ENCODE measurements at regions not wholly inside any gene's neighbourhood (a gene's known extent, or its start where the extent isn't known, plus 50 kb on each side); places are given as distances from the start of the nearest gene placed in this dataset.
"Not testable (repeated sequence)": the region's sequence is repeated elsewhere in the genome, so short reads cannot be mapped to it uniquely, and the experiment has no call there.

DNA sequence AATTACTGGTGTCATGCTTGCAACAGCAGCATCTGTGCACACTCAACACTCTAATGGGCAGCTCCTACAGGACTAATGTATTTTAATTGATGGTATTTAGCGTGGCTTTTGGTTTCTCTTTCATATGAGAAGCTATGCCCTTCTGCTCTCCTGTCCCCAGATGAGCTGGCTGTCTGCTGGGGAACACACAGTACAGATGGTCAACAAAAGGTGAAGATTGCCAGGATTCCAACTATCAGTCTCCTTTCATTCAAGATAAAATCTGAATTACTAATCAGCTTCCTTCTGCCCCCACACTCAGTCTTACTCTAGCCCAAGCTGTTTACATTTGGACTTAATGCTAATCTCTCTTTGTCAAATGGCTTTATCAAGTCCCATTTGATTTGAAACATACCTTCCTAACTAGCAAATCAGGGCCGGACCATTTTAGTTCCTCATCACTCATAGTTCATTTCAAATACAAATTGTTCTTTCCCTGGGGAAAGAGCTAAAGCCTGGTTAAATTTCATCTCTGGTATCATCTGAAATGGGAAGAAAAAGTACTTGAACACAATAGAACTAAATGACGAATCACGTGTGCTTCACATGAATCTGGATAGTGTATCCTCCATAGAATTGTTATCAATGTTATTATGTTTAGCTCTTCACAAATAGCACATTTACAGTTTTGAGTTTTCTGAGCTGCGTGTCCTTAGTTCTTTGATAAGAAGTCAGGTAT lies 988.0 kb downstream of the PCDH17 start:
- no peak for DNase-seq (ENCODE audit: low read depth)

DNA sequence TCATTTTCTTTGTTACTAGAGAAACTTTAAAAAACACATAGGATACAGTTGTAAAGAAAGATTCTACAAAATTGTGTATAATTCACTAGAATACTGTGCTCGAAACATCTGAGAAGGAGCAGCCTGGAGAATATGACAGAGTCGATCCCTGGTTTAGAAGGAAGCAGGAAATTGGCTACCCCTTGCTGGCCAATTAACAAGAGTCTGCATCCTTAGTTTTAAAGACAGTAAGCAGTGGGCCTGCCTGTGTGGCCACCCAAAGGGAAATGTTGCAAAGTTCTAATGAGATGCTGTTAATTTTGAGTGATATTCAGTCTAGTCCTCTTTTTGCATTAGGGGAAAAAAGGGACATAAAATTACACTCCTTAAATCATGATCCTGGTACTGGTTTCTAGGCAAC lies 988.6 kb downstream of the PCDH17 start:
- no peak for DNase-seq (ENCODE audit: low read depth)

DNA sequence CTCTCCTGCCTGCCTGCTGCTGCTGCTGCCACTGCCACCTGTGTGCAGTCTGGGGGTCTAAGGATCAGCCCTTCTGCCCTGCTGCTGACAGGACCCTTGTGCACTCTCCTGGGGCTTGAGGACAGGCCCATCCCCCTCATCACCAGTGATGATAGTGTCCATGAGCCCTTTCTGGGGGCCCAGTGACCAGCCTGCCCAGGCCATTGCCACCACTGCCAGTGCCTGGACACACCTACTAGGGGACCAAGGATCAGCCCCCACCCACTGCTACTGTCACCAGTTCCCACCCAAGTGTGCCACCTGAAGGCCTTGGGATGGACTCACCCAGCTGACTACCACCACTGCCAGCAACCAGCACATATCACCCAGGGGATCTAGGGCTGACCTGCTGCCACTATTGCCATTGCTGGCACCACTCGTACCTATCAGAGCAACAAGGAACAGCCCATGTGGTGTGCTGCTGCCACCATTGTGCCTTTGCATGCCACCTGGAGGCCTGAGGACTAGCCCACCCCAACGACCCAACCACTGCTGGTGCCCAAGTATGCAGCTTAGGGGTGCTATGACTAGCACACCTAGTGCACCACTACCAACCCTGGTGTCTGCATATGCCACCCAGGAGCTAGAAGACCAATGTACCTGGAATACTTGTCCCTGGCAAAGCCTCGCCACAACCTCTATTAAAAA lies 994.3 kb downstream of the PCDH17 start:
- DNase-seq (ENCODE audit: low read depth): no peak

DNA sequence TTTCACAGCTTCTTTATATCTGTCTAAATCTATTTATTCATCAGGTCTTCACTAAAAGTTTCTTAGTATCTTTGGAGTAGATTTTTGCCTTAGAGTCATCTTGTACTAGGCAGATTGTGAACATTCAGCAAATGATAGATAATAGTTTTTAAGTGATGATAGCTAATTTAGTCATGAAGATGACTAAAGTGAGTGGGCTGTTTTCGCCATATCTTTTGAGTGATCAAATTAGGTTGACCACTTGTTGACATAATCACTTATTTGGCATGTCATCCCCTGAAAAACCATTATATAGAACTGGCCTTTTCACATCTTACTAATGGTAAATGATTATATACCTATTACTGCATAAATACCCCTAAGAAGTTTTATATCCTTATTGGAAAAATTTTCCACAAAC lies 999.2 kb downstream of the PCDH17 start:
- DNase-seq (ENCODE audit: low read depth): no peak

DNA sequence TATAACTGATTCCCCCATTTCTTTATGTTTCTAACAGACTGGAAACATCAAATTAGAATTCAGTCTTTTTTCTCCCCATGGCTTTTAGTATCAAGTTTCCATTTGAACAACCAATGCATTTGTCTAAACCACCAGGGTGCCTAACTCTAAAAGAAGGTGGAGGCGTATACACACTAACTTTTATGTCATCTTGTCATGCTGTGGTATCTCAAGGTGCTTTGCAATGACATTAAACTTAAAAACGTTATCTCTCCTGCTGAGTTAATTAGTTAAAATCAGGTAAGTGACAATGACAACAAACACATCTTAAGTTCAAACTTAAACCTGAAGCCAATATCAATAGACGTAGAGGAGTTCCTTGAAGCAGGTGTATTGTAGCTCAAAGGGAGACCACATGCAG lies 1001.7 kb downstream of the PCDH17 start:
- no peak for DNase-seq (ENCODE audit: low read depth)

DNA sequence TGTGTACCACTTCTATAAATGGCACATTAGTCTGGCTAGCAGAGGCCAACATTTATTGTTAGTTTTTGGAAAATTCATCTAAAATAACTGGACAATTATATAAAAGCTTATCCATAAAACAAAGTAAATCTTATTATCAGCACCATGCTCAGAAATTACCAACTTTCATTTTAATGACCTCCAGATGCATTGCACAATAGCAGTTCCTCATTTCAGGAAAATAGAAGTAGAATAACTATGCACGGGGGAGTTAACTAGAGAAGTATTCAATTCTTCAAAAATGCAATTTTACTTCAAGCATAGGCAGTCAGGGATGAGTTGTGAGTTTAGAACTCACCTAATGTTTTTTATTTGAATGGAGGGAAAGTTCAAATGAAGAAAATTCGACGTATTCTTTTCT lies 1023.5 kb downstream of the PCDH17 start:
- DNase-seq (ENCODE audit: low read depth): no peak

DNA sequence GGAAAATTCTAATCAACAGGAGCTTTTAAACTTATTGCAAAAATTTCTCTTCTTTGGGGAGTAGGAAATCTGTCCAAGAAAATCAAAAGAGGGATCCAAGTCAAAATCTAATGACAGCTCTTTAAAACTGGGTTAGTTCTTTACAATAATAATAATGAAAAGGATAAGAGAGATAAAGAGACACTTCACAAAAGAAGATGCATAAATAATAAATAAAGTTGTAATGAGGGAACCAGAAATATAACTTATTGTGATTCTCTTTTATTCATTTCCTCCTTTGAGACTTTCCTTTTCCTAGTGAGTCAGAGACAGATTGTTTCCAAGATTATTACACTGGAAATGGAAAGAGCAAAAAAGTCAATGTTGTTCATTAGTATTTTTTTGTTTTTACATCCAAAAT lies 1029.3 kb downstream of the PCDH17 start:
- DNase-seq (ENCODE audit: low read depth): no peak

DNA sequence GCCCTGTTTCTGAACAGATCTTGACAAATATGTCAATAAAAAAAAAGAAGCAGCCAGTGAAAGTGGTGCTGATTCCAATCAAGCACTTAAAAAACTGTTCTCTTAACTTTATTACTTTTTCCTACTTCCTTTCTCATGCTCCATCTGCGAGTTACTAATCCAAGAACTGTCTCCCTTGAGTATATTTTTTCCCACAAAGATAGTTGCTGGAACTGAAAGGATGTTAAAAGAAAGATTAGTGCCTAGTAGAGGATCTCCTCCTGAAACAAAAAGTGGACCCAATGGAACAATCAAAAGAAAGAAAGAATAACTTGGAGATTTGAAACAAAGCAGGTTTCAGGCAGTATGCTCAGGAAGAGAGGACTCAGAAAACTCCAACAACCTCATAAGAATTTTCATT lies 1034.8 kb downstream of the PCDH17 start:
- no peak for DNase-seq (ENCODE audit: low read depth)

DNA sequence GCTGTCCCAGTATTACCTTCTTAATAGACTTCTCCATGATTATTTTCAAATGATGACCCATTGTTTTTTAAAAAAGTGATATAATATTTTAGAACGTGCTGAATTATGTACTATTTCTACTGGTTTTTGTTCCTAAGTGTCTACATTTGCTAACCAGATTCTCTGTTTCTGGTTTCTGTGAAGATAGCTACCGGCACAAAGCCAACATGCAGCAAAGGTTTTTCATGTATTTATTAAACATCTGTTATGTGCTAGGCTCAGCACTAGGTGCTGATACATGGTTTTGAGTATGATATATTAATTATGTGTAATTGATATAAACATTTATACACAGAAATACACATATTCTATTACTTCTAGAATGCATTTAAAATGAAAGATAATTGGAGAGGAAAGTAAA lies 1035.6 kb downstream of the PCDH17 start:
- no peak for DNase-seq (ENCODE audit: low read depth)

DNA sequence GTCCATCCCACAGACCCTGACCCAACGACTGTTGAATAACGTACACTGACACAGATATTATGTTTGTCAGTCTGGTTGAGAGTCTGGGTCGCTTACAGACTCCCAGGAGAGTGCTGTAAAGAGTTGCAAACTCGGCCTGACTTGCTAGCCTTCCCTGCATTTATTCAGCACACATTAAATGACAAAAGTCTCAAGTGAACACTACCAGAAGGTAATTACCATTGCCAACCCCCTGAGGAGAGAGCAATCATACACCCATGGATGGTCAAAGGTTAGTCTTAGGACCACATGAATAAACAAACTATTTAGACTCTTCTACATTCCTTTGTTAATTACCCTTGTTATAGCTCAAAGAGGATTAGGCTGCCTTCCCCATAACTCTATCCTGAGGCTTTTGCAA lies 1048.6 kb downstream of the PCDH17 start:
- no peak for DNase-seq (ENCODE audit: low read depth)

DNA sequence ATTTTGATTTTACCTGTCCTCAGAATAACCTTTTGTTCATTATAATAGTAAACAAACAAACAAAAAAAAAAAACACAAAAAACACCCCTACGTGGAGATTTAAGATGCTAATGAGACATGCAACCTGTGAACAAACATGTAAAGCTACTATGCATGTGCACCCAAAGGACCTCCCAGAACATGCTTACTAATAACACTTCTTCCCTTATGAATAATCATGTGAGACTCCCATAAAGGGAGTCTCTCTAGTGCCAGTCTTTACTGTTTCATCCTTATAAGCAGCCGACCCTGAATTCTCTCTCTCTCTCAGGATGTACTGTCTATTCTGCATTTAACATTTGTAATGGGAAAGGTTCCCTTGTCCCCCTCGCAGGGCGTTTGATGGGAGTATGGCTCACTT lies 1051.1 kb downstream of the PCDH17 start:
- DNase-seq (ENCODE audit: low read depth): no peak

DNA sequence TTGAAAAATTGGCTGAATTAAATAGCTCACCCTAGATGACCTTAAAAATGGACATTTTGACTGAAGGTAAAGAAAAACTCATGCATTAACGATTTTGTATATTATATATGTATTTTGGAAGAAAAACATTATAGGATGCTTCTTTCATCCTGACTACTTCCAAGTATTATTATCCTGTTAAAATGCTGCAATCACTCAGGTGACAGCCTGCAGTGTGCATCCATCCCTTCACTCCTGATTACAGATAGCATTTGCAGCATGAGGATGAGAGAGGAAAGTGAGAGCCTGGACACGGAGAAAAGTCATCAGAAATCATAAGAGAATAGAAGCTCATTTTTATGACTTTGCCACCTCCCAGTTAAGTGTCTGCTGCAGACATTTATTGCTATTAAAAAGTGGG lies 1055.6 kb downstream of the PCDH17 start:
- DNase-seq (ENCODE audit: low read depth): no peak

DNA sequence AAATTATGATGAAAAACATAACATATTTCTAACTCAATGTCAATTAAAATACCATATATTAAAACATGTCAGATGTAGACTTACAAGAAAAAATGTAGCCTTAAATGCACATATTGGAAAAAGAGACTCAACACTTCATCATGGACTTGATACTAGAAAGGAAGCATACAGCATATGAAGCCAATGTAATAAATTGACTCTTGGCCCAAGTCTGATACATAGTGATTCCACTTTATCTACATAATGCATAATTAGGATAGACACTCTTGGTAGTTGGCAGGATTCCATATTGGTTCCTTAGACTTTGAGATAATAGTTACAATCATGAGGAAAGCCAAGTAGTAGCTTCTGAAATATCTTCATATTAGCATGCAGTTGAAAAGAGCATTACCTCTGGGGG lies 1067.0 kb downstream of the PCDH17 start:
- no peak for DNase-seq (ENCODE audit: low read depth)

DNA sequence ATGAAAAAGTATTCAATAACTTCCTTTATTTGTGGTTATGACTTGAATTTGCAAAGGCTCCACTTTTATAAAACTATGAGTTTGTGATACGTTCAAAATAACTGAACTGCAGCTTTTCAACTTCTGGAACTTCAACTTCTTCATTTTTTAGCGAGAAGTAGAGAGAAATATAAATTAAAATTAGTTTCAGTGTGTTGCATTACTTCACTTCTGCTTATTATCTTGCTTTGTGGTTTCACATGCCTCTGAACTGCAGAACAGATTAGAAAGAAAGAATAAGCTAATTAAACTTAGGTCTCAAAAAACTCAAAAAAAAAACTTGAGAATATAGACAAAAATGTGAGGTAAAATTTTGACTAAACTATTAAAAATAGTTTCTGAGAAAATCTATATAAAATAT lies 1073.4 kb downstream of the PCDH17 start:
- no peak for DNase-seq (ENCODE audit: low read depth)

DNA sequence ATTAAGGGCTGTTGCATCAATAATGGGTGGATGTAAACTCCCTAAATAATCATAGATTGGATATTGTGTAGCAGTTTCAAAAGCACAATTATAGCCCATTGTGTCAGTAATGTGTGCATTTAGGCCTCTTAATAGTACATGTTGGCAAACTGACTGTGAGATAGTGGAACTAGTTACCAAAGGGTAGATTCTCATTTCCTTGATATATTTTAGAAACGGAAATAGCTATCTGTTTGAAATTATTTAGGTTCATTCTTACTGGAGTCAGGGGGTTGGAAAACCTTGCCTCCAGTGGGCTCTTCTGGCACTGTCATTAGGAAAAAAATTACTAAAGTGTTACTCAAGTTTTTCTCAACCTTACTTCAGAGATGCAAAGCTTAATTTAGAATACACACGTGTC lies 1074.9 kb downstream of the PCDH17 start:
- DNase-seq (ENCODE audit: low read depth): no peak

DNA sequence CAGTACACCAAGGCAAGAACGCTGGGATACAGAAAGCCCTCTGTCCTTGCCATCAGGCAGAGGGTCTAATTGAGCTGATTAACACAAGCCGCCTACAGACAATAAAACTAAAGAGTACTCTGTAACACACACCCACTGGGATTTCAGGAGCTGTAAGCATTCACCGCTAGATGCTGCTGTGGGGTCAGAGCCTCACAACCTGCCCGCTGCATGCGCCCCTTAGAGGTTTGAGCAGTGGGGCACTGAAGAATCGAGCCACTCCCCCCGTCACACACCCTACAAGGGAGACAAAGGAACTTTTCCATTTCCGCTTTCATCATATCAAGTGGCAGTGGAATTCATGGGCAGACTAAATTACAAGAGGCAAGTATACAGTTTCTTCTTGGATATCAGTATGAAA lies 1080.6 kb downstream of the PCDH17 start:
- no peak for DNase-seq (ENCODE audit: low read depth)

DNA sequence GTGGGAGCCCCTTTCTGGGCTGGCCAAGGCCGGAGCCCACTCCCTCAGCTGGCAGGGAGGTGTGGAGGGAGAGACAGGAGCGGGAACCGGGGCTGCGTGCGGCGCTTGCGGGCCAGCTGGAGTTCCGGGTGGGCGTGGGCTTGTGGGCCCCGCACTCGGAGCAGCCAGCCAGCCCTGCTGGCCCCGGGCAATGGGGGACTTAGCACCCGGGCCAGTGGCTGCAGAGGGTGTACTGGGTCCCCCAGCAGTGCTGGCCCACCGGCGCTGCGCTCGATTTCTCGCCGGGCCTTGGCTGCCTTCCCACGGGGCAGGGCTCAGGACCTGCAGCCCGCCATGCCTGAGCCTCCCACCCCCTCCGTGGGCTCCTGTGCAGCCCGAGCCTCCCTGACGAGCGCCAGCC lies 1082.5 kb downstream of the PCDH17 start:
- not testable (repeated sequence) for DNase-seq (ENCODE audit: low read depth)

DNA sequence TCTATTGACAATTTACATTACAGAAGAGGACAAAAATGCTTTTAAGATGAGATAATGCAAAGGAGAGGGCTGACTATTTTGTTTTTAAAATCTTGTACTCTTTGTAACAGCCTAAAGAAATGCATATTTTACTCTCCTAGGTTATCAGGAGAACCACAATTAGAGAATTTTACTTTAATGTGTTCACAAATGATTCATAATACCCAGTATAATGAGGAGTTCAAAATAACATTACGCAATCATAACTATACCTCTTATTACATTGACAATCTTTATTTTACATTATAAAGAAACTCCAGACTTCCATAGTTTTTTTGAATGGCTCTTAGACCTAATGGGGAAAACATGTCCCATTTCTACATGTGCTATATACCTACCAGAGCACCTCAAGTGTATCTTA lies 1089.7 kb downstream of the PCDH17 start:
- no peak for DNase-seq (ENCODE audit: low read depth)

DNA sequence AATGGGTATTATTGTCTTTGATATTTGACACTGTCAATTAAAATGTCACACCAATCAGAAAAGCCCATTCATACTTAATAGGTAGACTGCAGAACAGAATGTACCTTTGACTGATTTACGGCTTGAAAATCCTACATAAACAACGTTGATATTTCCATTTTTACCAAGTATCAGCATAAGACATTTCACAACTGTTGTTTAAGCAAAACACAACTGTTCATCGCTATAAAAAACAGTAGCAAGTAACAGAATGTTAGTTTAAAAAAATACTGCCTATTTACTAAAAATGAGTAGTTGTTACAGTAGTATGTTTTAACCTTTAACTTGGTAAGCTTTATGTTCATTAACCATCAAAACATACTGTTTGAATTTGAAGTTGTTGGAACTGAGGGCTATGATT lies 1096.6 kb downstream of the PCDH17 start:
- DNase-seq (ENCODE audit: low read depth): no peak

DNA sequence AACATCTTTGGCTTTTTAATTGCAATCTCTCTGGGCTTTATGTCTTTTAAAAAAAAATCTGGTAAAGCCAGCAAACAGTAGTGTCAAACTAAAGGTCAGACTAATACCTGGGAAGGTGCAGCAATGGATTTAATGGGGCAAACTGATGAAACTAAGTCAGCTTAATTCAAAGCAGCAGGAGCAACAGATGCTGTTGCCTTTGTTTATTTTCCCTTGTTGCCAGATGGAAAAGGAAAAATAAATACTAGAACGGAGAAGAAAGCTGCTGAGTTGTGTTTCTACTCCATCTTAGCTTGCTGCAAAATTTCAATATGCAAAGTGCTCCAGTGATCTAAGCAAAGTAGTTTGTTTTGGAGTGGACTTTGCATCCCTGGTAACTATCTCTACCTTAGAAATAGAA lies 1097.8 kb downstream of the PCDH17 start:
- no peak for DNase-seq (ENCODE audit: low read depth)

DNA sequence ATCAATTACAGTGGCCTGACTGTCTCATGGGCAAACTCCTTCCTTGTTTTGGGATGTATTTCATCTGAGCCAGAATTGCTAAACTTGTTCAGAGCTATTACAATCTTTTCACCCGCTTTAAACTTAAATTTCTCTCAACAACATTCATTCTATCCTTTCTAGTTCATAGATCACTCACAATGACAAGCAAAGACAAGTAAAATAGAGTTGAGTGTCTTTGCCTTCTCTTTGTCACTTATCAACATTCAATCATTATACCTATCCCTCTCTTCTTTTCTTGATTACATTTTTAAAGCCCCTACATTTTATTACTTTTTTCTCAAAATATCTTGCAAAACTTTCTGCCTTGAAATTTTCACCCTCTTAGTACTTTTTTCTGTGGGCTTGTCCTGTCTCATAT lies 1113.1 kb downstream of the PCDH17 start:
- no peak for DNase-seq (ENCODE audit: low read depth)

DNA sequence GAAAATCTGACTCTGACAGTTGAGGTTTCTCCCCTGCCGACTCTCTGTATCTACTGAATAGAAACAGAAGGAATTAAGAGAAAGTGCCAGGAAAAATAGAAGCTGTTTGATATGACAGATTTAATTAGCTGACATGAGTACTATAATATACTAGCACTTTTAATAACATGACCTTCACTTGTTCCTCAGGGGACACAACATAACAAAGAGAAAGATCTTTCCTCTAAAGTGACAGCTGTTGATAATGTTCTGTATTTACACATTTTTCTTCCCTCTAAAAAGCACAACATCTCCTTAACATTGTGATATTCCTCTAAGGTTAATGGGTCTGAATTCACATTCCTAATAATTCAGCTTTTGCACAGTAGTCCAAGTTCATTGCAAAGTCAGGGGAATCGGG lies 1136.0 kb downstream of the PCDH17 start:
- DNase-seq (ENCODE audit: low read depth): no peak

DNA sequence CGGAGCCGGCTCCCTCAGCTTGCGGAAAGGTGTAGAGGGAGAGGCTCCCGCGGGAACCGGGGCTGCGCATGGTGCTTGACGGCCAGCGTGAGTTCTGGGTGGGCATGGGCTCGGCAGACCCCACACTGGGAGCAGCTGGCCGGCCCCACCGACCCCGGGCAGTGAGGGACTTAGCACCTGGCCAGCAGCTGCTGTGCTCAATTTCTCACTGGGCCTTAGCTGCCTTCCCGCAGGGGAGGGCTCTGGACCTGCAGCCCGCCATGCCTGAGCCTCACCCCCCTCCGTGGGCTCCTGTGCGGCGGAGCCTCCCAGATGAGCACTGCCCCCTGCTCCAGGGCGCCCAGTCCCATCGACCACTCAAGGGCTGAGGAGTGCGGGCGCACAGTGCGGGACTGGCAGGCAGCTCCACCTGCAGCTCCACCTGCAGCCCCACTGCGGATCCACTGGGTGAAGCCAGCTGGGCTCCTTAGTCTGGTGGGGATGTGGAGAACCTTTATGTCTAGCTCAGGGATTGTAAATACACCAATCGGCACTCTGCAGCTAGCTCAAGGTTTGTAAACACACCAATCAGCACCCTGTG lies 1141.8 kb downstream of the PCDH17 start:
- DNase-seq (ENCODE audit: low read depth): no peak

DNA sequence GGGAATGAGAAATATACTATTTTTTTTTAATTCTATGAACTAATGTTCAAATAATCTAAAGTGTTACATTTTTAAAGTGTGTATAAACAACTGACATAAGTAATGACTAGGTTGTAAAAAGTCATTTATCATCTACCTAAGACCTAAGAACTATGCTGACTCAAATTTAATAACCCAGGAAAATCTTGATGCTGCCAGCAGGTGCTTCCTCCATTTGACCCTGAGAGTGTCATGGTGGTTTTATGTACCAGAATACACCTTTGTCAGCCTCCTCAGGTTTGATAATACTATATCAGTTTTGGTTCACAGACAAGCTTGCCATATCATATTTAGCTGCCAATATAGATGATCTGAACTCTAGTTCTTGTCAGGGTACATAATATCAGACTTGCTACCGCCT lies 1151.2 kb downstream of the PCDH17 start:
- DNase-seq (ENCODE audit: low read depth): no peak

Measured in activated T-helper 9 cell treated with anti-CD3 and anti-CD28 coated beads, Interleukin-2, amount 50 U/mL, for 16 hours (primary cell).